ENCODE measurements at regions not wholly inside any gene's neighbourhood (a gene's known extent, or its start where the extent isn't known, plus 50 kb on each side); places are given as distances from the start of the nearest gene placed in this dataset.

- Mint-ChIP-seq H3K9me3 (ENCODE audit: unreplicated experiment) (no peaks in the 10 kb centered on the region), H3K27me3 (ENCODE audit: insufficient read depth, unreplicated experiment) (no peaks in the 10 kb centered on the region), H3K4me3 (ENCODE audit: unreplicated experiment) (no peak overlapping the region), H3K4me1 (ENCODE audit: insufficient read depth, unreplicated experiment) (no peaks in the 10 kb centered on the region), H3K36me3 (ENCODE audit: insufficient read depth, unreplicated experiment) (peaks cover 4% of the 10 kb centered on the region), H3K27ac (ENCODE audit: low read depth, unreplicated experiment) (no peak overlapping the region)
- DNase-seq (ENCODE audit: unreplicated experiment) = no peak
- POLR2A ChIA-PET = no interaction called here
- intact Hi-C loops (cut with micrococcal nuclease) = no loop called here
- CTCF ChIA-PET = interaction anchor here (0.8 kb wide), 1 partner anchor 36 kb away, joined by 3 read pairs; no protein-coding TSS in a partner anchor
- no peak for TF ChIP-seq CTCF (IDR thresholded peaks at IDR 0.05; ENCODE audit: unreplicated experiment)
- no TSS peak for BruUV-seq (replicated peaks)
Measured at GRCh38 chr9:79976257-79977073, 404.7 kb downstream of the TLE4 start.

- intact Hi-C loops (cut with micrococcal nuclease) = no loop called here
- TF ChIP-seq CTCF (IDR thresholded peaks at IDR 0.05; ENCODE audit: unreplicated experiment) = no peak
- no TSS peak for BruUV-seq (replicated peaks)
- no peak for DNase-seq (ENCODE audit: unreplicated experiment)
- Mint-ChIP-seq H3K9me3 (ENCODE audit: unreplicated experiment) (no peaks in the 10 kb centered on the region), H3K27me3 (ENCODE audit: insufficient read depth, unreplicated experiment) (no peaks in the 10 kb centered on the region), H3K4me1 (ENCODE audit: insufficient read depth, unreplicated experiment) (no peaks in the 10 kb centered on the region), H3K36me3 (ENCODE audit: insufficient read depth, unreplicated experiment) (peaks cover 4% of the 10 kb centered on the region), H3K27ac (ENCODE audit: low read depth, unreplicated experiment) (no peak overlapping the region), H3K4me3 (ENCODE audit: unreplicated experiment) (no peak overlapping the region)
- CTCF ChIA-PET = no interaction called here
- POLR2A ChIA-PET = no interaction called here
Measured at GRCh38 chr9:79975621-79976256, 404.0 kb downstream of the TLE4 start.

GRCh38 chr9:79974806-79975422 lies 403.1 kb downstream of the TLE4 start:
- ChIA-PET POLR2A (interaction anchor here (0.6 kb wide), 1 partner anchor 132 kb away, joined by 3 read pairs; no protein-coding TSS in a partner anchor), CTCF (interaction anchor here (0.6 to 0.7 kb wide), 3 partner anchors 28 to 1429 kb away, joined by 3 to 4 read pairs (median 4); no protein-coding TSS in a partner anchor)
- BruUV-seq (replicated peaks) = no TSS peak
- intact Hi-C loops (cut with micrococcal nuclease) = no loop called here
- no peaks in the 10 kb centered on the region for H3K4me1 Mint-ChIP-seq (ENCODE audit: insufficient read depth, unreplicated experiment)
- TF ChIP-seq CTCF (IDR thresholded peaks at IDR 0.05; ENCODE audit: unreplicated experiment) = no peak
- no peak for DNase-seq (ENCODE audit: unreplicated experiment)
- peaks cover 4% of the 10 kb centered on the region for H3K36me3 Mint-ChIP-seq (ENCODE audit: insufficient read depth, unreplicated experiment)
- H3K27ac Mint-ChIP-seq (ENCODE audit: low read depth, unreplicated experiment) = no peak overlapping the region
- no peaks in the 10 kb centered on the region for H3K9me3 Mint-ChIP-seq (ENCODE audit: unreplicated experiment)
- H3K4me3 Mint-ChIP-seq (ENCODE audit: unreplicated experiment) = no peak overlapping the region
- H3K27me3 Mint-ChIP-seq (ENCODE audit: insufficient read depth, unreplicated experiment) = no peaks in the 10 kb centered on the region

GRCh38 chr9:79973627-79974026 lies 401.9 kb downstream of the TLE4 start:
- CTCF ChIA-PET = no interaction called here
- intact Hi-C loops (cut with micrococcal nuclease) = no loop called here
- BruUV-seq (replicated peaks) = no TSS peak
- H3K27ac Mint-ChIP-seq (ENCODE audit: low read depth, unreplicated experiment) = no peak overlapping the region
- TF ChIP-seq CTCF (IDR thresholded peaks at IDR 0.05; ENCODE audit: unreplicated experiment) = no peak
- no peaks in the 10 kb centered on the region for H3K9me3 Mint-ChIP-seq (ENCODE audit: unreplicated experiment)
- no peaks in the 10 kb centered on the region for H3K27me3 Mint-ChIP-seq (ENCODE audit: insufficient read depth, unreplicated experiment)
- H3K36me3 Mint-ChIP-seq (ENCODE audit: insufficient read depth, unreplicated experiment) = peaks cover 4% of the 10 kb centered on the region
- H3K4me1 Mint-ChIP-seq (ENCODE audit: insufficient read depth, unreplicated experiment) = no peaks in the 10 kb centered on the region
- H3K4me3 Mint-ChIP-seq (ENCODE audit: unreplicated experiment) = no peak overlapping the region
- DNase-seq (ENCODE audit: unreplicated experiment) = no peak
- POLR2A ChIA-PET = no interaction called here

Data from MCF 10A (cell line).